ENCODE measurements at regions not wholly inside any gene's neighbourhood (a gene's known extent, or its start where the extent isn't known, plus 50 kb on each side); places are given as distances from the start of the nearest gene placed in this dataset.

- DNase-seq (ENCODE audit: low spot score), result no peak
- ChIA-PET CTCF (interaction anchor here (0.7 kb wide), 1 partner anchor 15 kb away, joined by 3 read pairs; no protein-coding TSS in a partner anchor), POLR2A (ENCODE audit: low non-redundant PET) (no interaction called here)
- TF ChIP-seq, protein P1, sequence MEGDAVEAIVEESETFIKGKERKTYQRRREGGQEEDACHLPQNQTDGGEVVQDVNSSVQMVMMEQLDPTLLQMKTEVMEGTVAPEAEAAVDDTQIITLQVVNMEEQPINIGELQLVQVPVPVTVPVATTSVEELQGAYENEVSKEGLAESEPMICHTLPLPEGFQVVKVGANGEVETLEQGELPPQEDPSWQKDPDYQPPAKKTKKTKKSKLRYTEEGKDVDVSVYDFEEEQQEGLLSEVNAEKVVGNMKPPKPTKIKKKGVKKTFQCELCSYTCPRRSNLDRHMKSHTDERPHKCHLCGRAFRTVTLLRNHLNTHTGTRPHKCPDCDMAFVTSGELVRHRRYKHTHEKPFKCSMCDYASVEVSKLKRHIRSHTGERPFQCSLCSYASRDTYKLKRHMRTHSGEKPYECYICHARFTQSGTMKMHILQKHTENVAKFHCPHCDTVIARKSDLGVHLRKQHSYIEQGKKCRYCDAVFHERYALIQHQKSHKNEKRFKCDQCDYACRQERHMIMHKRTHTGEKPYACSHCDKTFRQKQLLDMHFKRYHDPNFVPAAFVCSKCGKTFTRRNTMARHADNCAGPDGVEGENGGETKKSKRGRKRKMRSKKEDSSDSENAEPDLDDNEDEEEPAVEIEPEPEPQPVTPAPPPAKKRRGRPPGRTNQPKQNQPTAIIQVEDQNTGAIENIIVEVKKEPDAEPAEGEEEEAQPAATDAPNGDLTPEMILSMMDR (conservative IDR thresholded peaks at IDR 0.05; ENCODE audit: low read depth), result no peak
- H3K27ac ChIP-seq, result no peak overlapping the region
Measured at GRCh38 chr10:3464760-3465405, 292.3 kb upstream of the PITRM1 start.

DNA sequence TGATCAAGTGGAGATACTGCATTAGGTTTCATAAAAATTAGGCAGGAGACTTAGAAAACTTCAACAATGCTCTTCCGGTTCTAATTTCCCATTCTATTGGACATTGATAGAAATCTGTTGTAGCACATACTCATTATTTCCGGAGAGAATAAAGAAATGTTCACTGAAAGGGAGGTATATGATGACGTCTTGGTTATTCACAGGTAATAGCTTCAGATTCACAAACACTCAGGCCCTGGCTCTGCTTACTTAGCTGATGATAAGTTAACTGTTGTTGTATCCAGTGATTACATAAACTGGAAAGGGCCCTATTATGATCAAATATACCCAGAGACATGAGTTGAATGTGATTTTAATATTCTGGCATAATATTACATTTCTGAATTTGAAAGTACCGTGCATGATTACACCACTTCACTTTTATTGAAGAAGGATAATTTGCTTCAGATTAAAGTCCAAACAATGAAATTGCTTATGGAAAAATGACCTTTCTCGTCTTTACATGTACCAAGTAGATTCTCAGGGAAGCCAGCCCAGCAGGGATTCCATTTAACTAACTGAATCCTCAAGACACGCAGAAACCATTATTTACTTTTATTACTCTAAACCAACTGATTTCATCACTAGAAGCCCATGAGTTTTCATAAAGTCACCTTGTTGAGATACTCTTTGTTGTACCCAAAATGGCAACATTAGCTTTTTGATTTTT lies 288.0 kb upstream of the PITRM1 start:
- DNase-seq (ENCODE audit: low spot score), result no peak
- ChIA-PET CTCF (no interaction called here), POLR2A (ENCODE audit: low non-redundant PET) (no interaction called here)
- TF ChIP-seq, protein P1 (conservative IDR thresholded peaks at IDR 0.05; ENCODE audit: low read depth), result no peak
- no peak overlapping the region for H3K27ac ChIP-seq

DNA sequence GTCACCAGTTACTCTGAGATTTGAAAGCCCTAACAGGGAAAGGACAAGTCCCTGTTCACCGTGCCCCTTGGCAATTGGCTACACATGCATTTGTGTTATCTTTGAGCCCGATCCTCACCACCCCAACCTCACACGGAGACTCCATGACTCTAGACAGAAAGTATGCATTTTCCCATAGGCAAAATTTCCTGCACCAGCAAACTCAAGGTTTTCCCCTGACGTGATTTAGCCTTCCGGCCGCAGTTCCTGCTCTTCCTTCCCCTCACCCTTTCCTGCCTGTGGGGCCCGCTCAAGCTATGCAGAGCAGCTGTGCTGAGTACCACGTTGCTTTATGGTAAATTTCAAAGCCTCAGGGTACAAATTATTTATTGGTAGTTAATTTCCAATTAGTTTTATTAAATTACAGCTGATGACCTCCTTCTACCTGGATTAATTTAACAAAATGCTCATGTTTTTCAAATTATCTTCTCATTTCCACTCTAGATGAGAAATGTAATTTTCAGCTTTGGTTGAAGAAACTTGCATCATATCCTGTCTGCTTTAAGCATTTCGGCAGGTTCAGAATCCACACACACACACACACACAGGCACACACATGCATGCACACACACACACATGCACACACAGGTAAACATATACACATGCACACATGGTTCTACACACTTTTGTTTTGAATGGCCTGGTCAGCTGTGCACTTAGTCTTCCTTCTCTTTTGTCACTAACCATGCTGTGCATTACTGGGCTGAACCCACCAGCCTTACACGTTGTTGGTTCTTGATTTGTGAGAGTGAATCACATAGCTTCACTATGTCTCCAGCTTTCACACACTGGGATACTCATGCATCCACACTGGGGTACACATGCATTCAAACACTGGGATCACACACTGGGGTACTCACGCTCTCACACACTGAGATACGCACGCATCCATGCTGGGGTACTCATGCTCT lies 283.1 kb upstream of the PITRM1 start:
- TF ChIP-seq, protein P1 (conservative IDR thresholded peaks at IDR 0.05; ENCODE audit: low read depth), result no peak
- ChIA-PET CTCF (no interaction called here), POLR2A (ENCODE audit: low non-redundant PET) (no interaction called here)
- DNase-seq (ENCODE audit: low spot score), result no peak
- H3K27ac ChIP-seq, result no peak overlapping the region

DNA sequence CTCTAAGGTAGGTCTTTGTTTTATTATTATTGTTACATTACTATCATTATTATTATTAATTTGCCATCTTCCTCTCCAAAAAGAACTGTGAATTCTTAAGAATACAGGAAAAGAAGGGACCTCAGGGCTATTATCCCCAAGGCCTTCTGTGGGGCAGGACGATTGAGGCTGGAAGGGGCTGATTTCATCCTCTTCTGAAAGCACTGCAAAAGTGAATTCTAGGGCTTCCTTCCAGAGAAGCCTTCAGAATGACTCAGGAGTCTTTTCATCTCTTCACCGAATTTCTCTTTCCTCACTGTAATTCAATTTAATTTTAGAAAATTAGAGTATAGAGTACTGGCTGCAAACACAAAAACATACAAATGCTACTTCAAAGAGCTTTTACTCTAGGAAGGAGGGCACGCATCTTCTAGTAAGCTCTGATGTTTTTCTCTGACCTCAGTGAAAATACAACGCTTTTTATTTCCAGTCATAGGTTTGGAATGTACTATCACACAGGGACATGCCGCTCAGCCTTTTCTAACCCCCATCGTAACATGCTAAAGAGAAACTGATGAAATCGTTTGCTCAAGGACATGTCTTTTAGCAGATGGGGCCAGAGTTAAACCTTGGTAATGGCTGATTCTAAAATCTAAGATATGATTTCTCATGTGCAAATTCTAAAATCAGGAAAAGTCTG lies 280.2 kb upstream of the PITRM1 start:
- ChIA-PET POLR2A (ENCODE audit: low non-redundant PET) (no interaction called here), CTCF (interaction anchor here (0.5 to 0.7 kb wide), 2 partner anchors 167 to 543 kb away, joined by 3 to 4 read pairs; no protein-coding TSS in a partner anchor)
- TF ChIP-seq, protein P1 (conservative IDR thresholded peaks at IDR 0.05; ENCODE audit: low read depth), result no peak
- H3K27ac ChIP-seq, result no peak overlapping the region
- peak; percentile 56 for DNase-seq (ENCODE audit: low spot score)

DNA sequence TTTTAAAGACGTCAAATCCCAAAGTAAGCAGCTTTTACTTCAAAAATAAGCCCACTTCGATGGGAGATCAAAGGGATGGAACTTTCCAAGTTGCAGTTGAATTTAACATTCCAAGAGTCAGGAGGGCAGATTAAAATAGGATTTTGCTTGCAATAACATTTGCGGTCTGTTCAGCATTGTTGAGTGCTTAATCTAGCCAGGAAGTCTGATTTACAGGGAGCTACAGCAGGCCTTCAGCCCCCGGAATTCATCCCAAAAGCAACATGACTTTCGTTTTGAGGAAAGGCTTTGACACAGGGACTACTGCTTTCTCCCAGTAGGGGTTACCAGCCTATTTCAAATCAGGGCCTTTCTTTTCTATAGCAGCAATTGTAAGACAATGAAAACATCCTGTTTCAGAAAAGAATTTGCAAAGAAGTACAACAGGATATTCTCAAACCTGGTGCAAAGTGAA lies 279.6 kb upstream of the PITRM1 start:
- CTCF ChIA-PET, result interaction anchor here (0.7 kb wide), 1 partner anchor 544 kb away, joined by 3 read pairs; no protein-coding TSS in a partner anchor
- DNase-seq (ENCODE audit: low spot score), result peak; percentile 15
- TF ChIP-seq, protein P1 (conservative IDR thresholded peaks at IDR 0.05; ENCODE audit: low read depth), result no peak
- no peak overlapping the region for H3K27ac ChIP-seq
- POLR2A ChIA-PET (ENCODE audit: low non-redundant PET), result no interaction called here
